IPS DF 4.7 (cell line): ENCODE measurements at regions not wholly inside any gene's neighbourhood (a gene's known extent, or its start where the extent isn't known, plus 50 kb on each side); places are given as distances from the start of the nearest gene placed in this dataset.

Experiments
- DNase-seq: peaks from one replicate; pipeline ENCODE4 v3.0.0-alpha.2; 2013; ENCODE audit warnings: low spot score; ENCODE audit errors: extremely low read depth

- DNase-seq = no peak
Observed at GRCh38 chr15:95228856-95229555, 997.6 kb downstream of the MCTP2 start.

GRCh38 chr15:95235033-95235432 lies 1003.7 kb downstream of the MCTP2 start:
- no peak for DNase-seq

GRCh38 chr15:95247071-95247984 lies 1016.0 kb downstream of the MCTP2 start:
- no peak for DNase-seq

- no peak for DNase-seq
Observed at GRCh38 chr15:95249524-95249923, 1018.2 kb downstream of the MCTP2 start.

- DNase-seq = no peak
Observed at GRCh38 chr15:95252404-95252803, 1021.0 kb downstream of the MCTP2 start.

- DNase-seq = no peak
Observed at GRCh38 chr15:95254263-95254662, 1022.9 kb downstream of the MCTP2 start.

- peak; percentile 44 for DNase-seq
Observed at GRCh38 chr15:95259513-95259912, 1028.2 kb downstream of the MCTP2 start.

- DNase-seq = no peak
Observed at GRCh38 chr15:95259965-95260364, 1028.6 kb downstream of the MCTP2 start.

- DNase-seq = no peak
Observed at GRCh38 chr15:95260856-95261255, 1029.5 kb downstream of the MCTP2 start.

- no peak for DNase-seq
Observed at GRCh38 chr15:95261546-95261945, 1030.2 kb downstream of the MCTP2 start.

GRCh38 chr15:95261968-95262367 lies 1030.6 kb downstream of the MCTP2 start:
- DNase-seq = no peak

- DNase-seq = no peak
Observed at GRCh38 chr15:95262866-95263564, 1031.7 kb downstream of the MCTP2 start.

- no peak for DNase-seq
Observed at GRCh38 chr15:95263751-95264150, 1032.4 kb downstream of the MCTP2 start.

GRCh38 chr15:95265419-95265997 lies 1034.1 kb downstream of the MCTP2 start:
- DNase-seq = no peak

GRCh38 chr15:95266451-95267061 lies 1035.2 kb downstream of the MCTP2 start:
- DNase-seq = no peak

- DNase-seq = no peak
Observed at GRCh38 chr15:95267481-95267880, 1036.1 kb downstream of the MCTP2 start.

- DNase-seq = no peak
Observed at GRCh38 chr15:95269242-95270183, 1038.2 kb downstream of the MCTP2 start.

- no peak for DNase-seq
Observed at GRCh38 chr15:95274101-95274500, 1042.7 kb downstream of the MCTP2 start.

GRCh38 chr15:95277266-95277665 lies 1045.9 kb downstream of the MCTP2 start:
- DNase-seq = no peak
